GM12873 (cell line): ENCODE measurements at regions not wholly inside any gene's neighbourhood (a gene's known extent, or its start where the extent isn't known, plus 50 kb on each side); places are given as distances from the start of the nearest gene placed in this dataset.

Experiments
- TF ChIP-seq, protein P1 (sequence below): IDR thresholded peaks from 2 replicates; pipeline ENCODE4 v1.5.1; 2012; ENCODE audit warnings: low read depth, mild to moderate bottlenecking, moderate library complexity, low read length, control low read depth; ENCODE audit not compliant: insufficient read depth; ENCODE audit errors: missing control alignments

DNA sequence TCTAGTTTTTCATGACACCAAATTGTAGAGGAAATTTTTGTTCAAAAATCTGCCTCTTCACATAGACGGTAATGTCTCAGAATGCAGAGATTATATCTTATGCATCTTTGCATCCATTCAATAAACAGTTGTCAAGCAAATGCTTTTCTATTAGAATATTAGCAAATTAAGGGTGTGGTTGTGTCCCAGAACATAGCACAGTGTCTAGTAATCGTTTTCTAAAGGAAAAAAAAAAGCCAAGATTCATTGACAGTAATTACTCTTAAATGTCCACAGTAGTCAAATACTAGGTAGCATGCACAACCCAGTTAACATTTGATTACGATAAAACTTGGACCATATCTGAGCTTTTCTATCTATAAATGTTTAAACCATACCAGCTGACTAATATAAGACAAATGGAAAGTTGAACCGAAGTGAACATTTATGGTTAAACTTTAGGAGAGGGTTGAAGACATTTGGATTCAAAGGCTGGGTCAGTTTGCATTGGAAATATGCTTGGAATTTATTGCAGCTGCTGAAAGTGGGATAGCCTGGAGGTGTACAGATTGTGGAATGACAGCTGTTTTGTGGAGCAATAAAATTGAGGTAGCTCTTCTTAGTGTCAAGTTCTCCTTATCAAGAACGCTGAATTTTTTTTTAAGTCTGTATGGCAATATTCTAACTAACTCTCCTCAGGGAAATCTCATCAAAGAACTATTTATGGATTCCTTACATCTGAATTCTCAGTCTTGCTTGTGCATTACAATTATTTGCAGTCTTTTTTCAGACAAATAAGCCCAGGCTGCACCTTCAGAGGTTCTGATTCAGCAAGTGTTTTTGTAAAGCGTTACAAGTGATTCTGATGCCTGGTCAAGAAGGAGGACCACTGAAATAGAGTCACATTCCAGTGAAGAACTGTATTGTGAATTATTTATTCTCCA lies 66.7 kb upstream of the ATP2B1 start:
- TF ChIP-seq, protein P1, sequence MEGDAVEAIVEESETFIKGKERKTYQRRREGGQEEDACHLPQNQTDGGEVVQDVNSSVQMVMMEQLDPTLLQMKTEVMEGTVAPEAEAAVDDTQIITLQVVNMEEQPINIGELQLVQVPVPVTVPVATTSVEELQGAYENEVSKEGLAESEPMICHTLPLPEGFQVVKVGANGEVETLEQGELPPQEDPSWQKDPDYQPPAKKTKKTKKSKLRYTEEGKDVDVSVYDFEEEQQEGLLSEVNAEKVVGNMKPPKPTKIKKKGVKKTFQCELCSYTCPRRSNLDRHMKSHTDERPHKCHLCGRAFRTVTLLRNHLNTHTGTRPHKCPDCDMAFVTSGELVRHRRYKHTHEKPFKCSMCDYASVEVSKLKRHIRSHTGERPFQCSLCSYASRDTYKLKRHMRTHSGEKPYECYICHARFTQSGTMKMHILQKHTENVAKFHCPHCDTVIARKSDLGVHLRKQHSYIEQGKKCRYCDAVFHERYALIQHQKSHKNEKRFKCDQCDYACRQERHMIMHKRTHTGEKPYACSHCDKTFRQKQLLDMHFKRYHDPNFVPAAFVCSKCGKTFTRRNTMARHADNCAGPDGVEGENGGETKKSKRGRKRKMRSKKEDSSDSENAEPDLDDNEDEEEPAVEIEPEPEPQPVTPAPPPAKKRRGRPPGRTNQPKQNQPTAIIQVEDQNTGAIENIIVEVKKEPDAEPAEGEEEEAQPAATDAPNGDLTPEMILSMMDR: no peak

GRCh38 chr12:89774645-89775044 lies 66.0 kb upstream of the ATP2B1 start:
- TF ChIP-seq, protein P1: no peak

- TF ChIP-seq, protein P1: no peak
Measured at GRCh38 chr12:89770391-89770790, 61.8 kb upstream of the ATP2B1 start.

DNA sequence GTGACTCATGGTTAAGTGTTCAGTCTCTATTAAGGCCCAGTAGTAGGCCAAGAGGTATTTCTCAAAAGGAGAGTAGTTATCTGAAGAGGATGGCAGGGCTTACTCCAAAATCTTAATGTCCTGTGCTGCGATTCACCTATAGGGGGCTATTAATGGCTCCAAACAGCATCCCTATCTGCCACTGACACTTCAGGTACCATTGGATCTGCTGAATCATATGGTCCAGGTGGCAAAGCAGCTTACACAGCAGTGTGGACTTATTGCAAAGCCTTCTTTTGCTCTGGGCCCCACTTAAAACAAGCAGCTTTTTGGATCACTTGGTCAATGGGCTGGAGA lies 60.8 kb upstream of the ATP2B1 start:
- TF ChIP-seq, protein P1: no peak

DNA sequence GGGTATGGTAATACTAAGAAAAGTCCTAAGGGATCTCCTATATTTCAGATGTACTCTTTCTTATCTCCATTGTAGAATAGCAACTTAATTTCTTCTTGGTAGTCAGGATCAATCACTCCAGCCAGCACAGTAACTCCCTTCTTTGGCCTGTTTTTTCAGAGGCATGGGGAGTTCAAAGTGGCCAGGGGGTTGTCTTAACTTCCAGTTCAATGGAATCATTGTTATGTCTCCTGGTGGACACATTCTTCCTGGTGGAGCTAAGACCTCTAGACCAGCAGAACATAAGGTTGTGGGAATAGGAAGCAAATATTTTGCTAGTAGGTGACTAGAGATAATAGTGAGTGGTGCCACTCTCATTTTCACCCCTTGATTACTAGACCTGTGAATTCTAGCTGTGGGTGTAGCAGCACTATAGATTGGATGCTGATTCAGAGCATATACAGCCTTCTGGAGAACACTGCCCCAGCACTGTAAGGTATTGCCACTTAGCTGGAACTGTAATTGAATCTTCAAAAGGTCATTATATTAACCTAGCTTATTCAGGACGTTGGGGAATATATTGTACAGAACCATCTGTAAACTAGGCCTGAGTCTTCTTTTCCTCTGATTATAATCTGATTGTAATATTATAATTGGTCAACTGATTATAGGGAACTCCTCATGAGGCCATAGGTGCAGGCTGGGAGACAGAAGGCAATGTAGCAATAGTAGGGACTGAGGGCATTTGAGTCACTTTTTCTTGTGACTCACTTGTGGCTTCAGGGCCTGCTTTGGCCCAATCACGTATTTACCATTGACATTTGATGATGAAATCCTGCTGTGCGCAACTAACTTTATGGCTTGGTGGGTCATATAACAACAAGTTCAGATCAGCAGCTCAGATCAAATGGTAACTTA lies 60.2 kb upstream of the ATP2B1 start:
- TF ChIP-seq, protein P1: no peak

DNA sequence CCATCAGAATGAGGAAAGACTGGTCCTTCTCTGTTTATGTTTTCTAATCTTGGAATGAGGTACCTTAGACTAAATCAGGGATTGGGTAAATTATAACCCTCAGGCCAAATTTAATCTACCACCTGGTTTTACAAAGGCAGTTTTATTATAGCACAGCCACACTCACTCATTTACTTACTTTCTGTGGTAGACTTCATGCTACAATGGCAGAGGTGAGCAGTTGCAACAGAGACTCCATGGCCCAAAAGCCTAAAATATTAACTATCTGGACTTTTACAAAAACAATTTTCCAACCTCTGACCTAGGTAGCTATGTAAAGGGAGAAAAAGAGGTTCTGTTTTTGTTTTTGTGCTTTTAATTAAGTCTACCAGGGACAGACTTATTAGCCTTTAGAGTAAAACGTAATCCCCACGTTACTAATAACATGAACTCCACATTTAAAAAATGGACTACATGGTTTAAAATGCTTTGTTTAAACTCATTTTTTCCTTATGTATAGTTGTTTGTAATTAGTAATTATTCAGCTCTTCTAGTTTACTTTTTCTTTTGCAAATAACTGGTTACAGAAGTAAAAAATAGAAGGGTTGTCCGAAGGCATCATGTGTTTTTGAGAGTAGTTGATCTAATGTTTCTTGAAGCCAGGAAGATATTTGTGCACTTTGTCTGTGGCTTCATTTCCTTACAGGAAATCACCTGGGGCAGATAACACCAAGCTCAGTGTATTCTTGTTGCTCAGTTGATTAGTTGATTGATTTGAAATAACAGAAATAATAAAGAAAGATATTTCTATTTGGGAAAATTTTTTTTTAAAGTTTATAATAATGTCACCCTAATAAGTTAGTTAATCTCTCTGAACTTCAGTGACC lies 57.6 kb upstream of the ATP2B1 start:
- TF ChIP-seq, protein P1: no peak
